Activated CD4-positive, alpha-beta memory T cell treated with anti-CD3 and anti-CD28 coated beads, Interleukin-2, amount 10 ng/mL, durations not matched to agents 7 days and 5 days (primary cell): ENCODE measurements at regions not wholly inside any gene's neighbourhood (a gene's known extent, or its start where the extent isn't known, plus 50 kb on each side); places are given as distances from the start of the nearest gene placed in this dataset.

Source experiments
- CTCF ChIA-PET: fragments of 350-600 bp; sonication (Branson Sonifier 250); formaldehyde crosslinking; loops from one replicate; lab custom pipeline; 2021; ENCODE audit warnings: antibody characterized with exemption, inconsistent platforms; lab: Charles Lee
- POLR2A ChIA-PET: fragments of 350-600 bp; sonication (Branson Sonifier 250); formaldehyde crosslinking; loops from one replicate; lab custom pipeline; 2021; ENCODE audit warnings: antibody characterized with exemption; lab: Charles Lee
- DNase-seq: peaks from one replicate; pipeline ENCODE4 v3.0.0-alpha.2; 2020
- H3K27ac Mint-ChIP-seq: one replicate; pipeline ENCODE4 v1.8.0; 2021; ENCODE audit warnings: mild to moderate bottlenecking, mixed read lengths
- H3K27me3 Mint-ChIP-seq: one replicate; pipeline ENCODE4 v1.8.0; 2021; ENCODE audit warnings: mixed read lengths
- H3K36me3 Mint-ChIP-seq: one replicate; pipeline ENCODE4 v1.8.0; 2021; ENCODE audit warnings: low read depth, mixed read lengths
- H3K4me1 Mint-ChIP-seq: one replicate; pipeline ENCODE4 v1.8.0; 2021; ENCODE audit warnings: mixed read lengths
- H3K4me3 Mint-ChIP-seq: one replicate; pipeline ENCODE4 v1.8.0; 2021; ENCODE audit warnings: mild to moderate bottlenecking, mixed read lengths
- H3K9me3 Mint-ChIP-seq: one replicate; pipeline ENCODE4 v1.8.0; 2021; ENCODE audit warnings: mixed read lengths

DNA sequence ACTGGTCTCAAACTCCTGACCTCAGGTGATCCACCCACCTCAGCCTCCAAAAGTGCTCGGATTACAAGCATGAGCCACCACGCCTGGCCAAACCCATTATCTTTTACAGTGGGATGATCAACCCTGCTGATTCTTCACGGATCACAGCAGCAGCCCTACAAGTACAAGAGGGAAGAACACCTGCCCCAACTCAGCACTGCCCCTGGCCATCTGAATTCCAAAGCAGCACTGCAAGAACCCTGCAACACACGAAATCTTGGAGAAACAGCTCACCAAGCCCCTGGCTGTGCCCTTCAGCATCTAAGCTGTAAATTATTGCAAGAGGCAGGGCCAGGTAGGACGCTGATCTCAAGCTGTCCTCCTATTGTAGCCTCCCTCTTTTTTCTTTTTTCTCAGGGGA is 54.5 kb upstream of the MC3R start:
- H3K36me3 Mint-ChIP-seq = no peaks in the 10 kb centered on the region
- POLR2A ChIA-PET = no interaction called here
- no peak for DNase-seq
- no peaks in the 10 kb centered on the region for H3K4me1 Mint-ChIP-seq
- H3K27me3 Mint-ChIP-seq = no peaks in the 10 kb centered on the region
- CTCF ChIA-PET = no interaction called here
- no peak overlapping the region for H3K27ac Mint-ChIP-seq
- peaks cover 3% of the 10 kb centered on the region for H3K9me3 Mint-ChIP-seq
- no peak overlapping the region for H3K4me3 Mint-ChIP-seq

DNA sequence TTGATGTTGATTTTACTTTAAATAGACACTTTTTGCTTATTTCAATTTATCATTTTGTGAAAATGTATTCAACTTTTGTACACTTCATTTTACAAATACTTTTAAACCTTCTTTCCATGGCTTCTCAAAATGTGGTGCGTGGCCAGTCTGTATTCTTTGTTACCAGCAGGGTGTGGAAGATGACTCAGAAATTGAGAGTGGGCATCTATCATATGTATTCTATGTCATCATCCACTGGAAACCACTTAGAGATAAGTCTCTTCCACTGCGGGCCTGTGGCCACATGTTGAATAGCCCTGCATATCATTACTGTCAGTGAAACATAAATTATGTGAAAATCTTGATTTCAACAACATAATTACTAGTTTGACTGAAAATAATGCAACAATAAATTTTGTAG is 52.6 kb upstream of the MC3R start:
- no peak for DNase-seq
- no peaks in the 10 kb centered on the region for H3K27me3 Mint-ChIP-seq
- H3K27ac Mint-ChIP-seq = no peak overlapping the region
- CTCF ChIA-PET = no interaction called here
- H3K36me3 Mint-ChIP-seq = no peaks in the 10 kb centered on the region
- POLR2A ChIA-PET = no interaction called here
- H3K4me1 Mint-ChIP-seq = no peaks in the 10 kb centered on the region
- peaks cover 21% of the 10 kb centered on the region for H3K9me3 Mint-ChIP-seq
- no peak overlapping the region for H3K4me3 Mint-ChIP-seq
